ENCODE measurements at regions not wholly inside any gene's neighbourhood (a gene's known extent, or its start where the extent isn't known, plus 50 kb on each side); places are given as distances from the start of the nearest gene placed in this dataset.

DNA sequence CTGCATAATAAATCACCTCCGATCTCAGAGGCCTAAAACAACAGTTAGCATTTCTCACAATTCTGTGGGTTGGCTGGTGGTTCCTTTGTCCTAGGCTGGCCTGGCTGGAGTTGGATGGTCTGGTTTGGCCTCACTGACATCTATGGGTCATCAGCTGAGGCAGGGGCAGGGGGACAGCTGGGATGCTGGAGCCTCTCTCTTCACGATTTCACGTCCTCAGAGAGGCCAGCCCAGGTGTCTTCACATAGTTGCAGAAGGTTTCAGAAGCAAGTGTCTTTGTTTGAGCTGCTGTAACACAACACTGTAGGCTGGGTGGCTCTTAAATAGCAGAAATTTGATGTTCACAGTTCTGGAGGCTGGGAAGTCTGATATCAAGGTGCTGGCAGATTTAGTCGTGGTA, 155.5 kb upstream of the CACNA1E start:
- no peak for DNase-seq (ENCODE audit: low read depth)

DNA sequence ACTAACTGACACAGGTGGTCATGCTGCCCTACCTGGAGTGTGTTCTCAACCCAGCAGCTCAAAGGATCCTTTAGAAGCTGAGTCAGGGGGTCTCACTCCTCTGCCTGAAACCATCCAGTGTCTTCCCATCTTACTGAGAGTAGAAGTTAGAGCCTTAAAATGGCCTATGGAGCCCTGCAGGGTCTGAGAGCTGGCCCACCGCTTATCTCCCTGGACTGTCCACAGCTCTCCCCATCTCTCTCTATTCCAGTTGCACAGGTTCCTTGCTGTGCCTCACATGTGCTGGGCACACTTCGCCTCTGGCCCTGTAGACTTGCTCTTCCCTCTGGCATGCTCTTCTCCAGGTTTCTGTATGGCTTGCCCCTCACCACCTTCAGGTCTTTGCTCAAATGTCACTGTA, 148.6 kb upstream of the CACNA1E start:
- no peak for DNase-seq (ENCODE audit: low read depth)

DNA sequence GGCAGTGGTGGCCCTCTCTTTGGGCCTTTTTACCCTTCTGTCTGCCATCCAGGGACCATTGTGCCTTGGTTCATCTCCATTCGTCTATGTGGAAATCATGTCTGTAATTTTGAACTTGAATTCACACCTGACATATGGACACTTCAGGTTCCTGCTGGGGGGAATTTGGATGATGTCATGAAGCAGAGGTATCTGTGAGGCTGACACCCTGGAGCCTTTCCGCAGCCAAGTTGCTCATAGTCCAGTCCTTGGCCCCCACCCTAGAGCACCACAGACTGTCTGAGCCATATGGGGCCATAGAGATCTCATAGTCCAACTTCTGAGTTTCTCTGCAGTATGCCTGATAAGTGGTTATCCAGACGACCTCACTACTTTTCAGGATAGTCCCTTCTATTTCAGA, 147.7 kb upstream of the CACNA1E start:
- DNase-seq (ENCODE audit: low read depth), result no peak

DNA sequence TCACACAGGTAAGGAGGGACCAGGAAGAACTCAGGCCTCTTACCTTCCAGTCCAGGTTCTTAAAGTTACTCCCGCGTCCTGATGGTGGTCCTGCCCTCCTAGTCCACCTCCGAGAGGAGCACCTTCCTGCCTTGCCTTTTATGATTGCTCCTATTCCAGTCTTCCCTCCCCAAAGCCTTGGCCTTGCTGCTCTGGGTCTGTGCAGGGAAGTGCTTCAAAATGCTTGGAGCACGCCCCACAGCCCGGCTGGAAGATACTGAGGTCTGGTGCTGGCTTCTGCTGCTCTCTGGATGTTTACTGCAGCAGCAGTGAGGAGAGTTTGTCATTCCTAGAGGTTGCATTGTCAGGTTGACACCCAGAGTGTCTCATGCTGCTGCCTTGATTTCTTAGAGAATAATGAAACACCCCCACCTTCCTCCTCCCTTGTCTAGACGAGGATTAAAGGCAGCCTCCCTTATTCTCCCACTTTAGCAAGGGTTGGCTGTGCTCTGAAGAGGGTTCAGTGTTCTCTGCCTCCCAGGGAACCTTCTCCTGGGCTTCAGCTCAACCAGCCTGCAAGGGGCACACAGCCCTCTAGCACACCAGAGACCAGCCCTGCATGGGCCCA, 142.2 kb upstream of the CACNA1E start:
- no peak for DNase-seq (ENCODE audit: low read depth)

DNA sequence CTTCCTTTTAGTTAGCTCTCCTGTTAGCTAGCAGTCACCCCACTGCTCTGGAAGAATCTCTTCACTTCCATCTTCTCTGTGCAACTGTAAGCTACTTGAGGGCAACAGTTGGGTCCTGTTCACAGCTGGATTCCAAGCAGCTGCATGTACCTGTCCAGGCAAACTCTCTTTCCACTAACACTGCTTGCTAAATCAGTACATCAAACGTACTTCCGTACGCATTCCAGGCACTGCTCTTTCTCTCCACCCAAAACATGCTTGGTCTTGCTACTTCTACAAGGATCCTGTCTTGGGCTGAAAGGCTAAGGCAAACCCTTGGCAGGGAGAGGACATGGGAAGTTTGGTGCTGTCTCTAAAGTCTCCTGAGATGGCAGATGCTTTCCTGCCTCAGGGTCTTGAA, 139.2 kb upstream of the CACNA1E start:
- no peak for DNase-seq (ENCODE audit: low read depth)

DNA sequence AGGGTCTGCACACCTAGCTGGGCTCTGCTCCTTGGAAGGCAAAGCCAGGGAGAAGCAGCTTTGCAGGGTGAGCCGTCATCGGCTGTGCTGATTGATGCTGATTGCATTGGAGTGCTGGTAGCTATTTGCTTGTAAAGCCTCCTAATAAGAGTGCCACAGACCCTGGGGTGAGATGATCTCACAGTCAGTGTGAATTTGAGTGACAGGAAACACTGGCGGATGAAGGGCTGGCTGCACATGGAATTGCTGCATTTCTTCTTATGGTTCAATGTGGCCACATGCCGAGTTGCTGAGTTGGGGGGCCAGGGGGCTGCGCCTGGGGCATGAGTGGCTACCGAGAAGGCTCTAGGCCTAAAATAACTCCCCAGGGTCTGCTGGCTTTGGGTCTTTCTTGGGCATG, 138.2 kb upstream of the CACNA1E start:
- no peak for DNase-seq (ENCODE audit: low read depth)

DNA sequence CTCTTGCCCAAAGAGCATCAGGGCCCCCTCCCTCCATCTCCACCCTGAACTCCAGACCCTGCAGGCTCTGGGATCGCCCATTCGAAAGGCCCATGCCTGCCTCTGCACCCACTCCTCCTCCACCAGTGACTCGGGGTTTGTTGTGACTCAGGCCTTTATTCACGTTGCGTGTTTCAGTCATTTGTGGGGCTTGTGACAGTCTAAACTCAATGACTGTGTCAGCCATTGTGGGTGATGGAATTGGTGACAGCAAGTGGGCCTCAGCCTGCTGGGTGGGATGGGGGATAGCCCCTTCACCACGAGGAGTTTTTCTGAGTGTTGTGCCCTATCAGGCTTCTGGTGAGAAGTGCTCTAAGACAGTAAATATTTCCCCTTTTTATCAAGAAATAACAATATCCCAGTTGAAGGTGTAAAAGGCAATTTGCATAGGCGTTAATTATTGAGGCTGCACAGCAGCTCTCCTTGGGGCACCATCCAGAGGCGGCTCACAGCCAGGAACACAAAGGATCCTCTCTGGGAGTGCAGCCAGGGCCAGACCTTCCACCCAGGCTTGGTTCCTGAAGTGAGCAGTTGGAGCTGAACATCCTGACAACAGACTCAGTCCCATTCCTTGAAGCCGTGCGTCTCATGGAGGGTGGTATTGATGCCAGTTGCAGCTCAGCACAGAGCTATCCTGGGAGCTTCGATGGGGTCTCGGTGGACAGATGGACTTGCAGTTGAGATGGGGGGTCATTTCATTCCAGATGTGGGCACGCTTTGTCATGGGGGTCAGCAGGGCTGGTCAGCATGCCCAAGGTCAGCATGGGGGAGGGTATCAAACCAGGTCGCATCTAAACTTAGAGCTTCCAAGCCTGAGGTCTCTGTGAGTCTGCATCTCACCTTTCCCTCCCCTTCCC, 135.6 kb upstream of the CACNA1E start:
- no peak for DNase-seq (ENCODE audit: low read depth)

DNA sequence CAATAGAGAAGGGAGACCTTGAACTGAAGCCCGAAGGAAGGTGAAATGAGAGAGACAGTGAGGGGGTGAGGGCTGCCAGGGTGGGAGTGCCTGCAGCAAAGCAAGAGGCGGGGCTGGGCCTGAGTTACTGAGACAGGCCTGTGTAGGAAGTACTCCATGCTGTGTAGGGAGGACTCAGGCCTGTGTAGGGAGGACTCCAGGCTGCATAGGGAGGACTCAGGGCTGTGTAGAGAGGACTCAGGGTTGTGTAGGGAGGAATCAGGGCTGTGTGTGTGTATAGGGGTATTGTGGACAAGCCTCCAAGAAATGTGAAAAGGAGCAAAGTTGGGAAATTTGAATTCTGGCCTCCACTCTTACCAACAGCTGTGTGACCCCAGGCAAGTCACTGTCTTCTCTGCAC, 133.8 kb upstream of the CACNA1E start:
- no peak for DNase-seq (ENCODE audit: low read depth)

DNA sequence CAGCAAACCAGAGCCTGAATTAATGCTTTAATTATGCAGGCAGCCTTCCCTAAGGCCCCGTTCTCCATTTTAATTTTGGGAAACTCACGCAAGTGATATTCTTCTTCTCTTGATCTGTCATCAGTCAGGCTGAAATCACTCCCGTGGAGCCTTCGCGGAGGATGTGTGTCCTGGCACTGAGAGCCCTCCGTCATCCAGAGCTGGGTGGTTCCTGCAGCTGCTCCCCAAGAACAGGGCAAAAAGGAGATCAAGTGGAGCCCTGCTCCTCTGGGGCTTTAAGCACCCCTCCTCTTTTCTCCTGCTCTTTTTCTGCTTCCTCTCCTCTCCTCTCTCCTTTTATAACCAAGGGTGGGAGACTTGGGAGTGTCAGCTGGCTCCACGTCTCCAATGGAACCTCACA, 133.2 kb upstream of the CACNA1E start:
- no peak for DNase-seq (ENCODE audit: low read depth)

DNA sequence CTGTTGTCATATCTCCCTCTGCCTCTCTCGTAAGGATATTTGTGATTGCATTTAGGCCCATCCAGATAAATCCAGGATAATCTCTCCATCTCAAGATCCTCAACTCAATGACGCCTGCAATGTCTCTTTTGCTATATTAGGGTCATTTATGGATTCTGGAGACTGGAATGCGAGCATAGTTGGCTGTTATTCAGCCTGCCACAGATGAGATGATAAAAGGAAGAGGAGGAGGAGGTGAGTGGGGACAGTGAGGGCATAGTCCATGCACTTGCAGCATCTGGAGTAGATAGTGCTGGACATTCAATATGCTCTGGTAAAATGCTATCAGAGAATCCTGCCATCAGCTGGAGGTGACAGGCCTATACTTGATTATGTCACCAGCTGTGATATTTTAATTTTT, 131.6 kb upstream of the CACNA1E start:
- no peak for DNase-seq (ENCODE audit: low read depth)

DNA sequence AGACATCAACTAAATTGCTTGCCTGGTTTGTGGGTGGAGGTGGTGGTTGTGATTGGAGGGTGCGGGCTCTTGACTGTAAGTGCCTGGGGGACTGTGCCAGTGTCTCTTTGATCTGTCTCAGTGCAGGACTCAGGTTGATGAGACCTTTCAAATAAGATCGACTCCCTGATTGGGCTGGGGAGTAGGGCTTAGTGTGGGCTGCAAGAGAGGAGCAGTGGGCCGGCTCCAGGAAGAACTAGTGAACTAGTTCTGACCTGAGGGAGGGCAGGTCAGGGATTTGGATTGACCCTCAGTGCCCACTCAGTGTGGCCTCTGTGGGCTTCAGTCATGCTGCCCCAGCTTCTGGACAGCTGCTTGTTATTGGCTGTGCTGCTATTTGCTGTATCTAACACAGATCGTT, 130.6 kb upstream of the CACNA1E start:
- DNase-seq (ENCODE audit: low read depth), result no peak

DNA sequence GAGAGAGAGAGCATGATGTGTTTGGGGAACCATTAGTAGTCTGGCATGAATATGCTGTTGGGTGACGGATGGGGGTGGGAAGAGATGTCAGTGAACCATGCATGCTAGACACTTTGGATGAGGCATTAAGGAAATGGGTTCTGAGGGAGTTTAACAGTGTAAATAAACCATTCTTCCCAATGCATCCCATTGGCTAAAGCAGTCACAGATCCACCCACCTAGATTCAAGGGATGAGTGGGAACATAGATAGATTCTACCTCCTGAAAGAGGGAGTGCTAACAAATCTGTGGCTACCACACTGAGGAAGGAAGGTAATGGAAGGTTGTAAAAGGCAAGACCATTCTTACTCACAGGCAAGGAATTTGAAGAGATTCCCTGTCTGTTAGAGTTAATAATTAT, 129.8 kb upstream of the CACNA1E start:
- DNase-seq (ENCODE audit: low read depth), result no peak

DNA sequence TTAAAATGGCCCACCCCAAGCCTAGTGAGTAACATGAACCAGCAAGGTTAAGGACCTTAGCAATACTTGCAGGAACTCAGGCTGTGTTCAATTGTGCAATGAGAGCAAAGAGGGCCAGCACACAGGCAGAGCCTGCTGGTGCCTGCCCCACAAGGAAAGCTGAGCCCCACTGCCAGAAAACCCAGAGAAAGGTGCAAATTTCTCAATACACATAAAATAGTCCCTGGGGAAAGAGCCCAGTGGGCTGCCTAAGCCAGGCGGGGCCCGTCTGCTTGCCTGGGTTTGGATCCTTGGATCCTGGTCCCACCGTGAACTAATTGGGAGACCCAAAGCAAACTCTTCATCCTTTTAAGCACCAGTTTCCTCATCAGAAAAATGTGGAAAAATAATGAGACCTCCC, 128.5 kb upstream of the CACNA1E start:
- DNase-seq (ENCODE audit: low read depth), result no peak

DNA sequence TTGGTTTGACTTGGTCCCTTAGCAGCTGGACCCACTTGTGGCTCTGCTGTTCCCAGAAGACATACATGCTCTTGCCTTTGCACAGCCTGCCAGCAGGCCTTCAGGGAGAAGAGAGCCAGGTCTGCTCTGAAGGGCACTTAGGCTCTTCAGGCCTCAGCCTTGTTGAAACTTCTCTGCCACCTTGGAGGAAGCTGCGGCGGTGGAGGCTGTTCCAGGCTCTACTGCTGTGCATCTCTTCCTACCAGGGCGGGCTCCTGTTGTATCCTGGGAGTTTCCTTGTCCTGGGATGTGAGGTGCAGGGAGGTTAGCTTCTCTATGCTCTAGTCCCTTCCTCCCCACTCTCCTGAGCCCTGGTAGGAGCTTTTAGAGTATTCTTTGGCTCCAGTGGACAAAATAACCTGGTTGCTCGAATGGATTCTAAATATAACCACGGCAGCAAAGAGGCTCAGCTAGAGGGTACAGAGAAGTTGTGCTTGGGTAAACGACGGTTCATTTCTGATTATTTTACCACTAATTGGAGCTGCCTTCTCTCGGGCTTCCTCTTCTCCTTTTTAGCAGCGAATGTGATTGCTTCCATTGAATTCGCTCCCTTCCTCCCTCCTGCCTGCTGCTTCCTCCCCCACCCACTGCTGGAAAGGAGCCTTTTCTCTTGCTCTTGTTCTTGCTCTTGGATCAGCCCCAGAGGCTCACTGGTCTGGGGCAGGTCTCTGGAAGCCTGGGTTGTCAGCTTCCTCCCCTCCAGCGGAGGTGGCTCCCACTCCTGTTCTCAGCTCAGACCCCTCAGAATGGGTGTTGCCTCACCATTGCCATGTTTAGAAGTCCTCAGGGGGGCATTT, 126.6 kb upstream of the CACNA1E start:
- no peak for DNase-seq (ENCODE audit: low read depth)

DNA sequence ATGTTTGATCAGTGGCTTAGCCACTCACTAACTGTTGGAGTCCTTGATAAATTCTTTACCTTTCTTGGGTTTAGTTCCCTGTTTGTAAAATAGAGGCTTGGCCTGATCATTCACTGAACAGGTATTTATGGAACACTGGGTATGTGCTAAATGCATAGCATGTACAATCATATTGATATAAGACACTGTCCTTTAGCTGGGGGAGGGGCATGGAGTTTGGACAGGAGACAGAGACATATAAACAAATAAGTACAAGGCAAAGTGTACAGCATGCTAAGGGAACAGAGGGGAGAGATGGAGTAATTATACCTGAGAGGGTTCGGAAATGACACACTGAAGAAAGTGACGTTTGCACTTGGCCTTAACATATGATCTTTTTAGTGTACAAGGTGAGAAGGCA, 124.3 kb upstream of the CACNA1E start:
- no peak for DNase-seq (ENCODE audit: low read depth)

DNA sequence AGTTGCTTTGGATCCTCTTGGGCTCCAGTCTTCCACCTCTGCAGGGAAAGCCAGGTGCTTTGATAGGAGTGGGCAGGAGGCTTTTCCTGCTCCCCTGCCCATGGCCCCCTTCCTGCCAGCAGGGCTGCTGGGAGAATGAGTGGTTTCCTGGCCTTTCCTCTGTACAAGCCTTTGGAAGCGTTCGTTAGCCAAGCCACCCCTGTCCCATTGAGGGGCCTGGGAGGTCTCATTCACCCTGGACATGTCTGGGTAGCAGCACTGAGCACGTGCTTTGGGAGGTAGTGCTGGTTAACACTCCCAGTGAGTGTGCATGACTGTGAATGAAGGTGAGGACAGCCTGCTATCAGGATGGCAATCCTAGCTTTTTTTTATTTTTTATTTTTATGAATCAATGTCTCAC, 118.5 kb upstream of the CACNA1E start:
- DNase-seq (ENCODE audit: low read depth), result no peak

DNA sequence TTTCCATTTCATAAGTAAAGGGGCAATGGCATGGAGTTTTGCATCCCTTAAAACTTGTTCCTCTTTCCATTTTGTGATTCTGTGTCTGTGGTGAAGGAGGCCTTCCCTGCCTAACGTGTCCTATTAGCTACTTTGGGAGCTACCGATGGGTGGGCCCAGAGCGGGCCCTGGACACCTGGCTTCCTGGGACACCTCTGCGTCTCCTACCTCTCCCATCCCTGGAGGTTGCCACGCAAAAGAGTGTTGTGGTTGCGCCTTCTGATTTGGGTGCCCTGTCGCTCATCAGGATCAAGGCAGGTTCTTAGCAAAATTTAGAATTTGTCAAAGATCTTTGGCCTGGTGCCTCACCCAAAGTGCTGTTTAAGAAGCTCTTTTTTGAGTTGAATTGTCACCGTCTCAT, 116.4 kb upstream of the CACNA1E start:
- DNase-seq (ENCODE audit: low read depth), result no peak

DNA sequence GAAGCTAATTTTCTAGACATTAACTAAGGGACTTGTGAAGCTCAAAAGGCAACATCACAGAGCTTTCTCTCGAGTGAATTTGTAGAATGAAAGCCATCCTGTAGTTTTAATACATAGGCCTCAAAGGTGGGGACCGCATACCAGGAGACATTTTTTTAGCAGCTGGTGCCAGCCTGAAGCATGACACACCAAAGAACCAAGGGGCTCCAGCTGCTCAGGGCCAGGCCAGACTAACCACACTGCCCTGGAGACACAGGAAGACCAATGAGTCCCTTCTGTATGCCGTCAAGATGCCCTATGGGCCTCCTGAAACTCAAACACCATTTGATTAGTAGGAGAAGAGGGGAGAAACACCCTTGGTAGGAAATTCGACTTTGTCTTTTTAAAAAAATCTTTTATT, 113.9 kb upstream of the CACNA1E start:
- no peak for DNase-seq (ENCODE audit: low read depth)

DNA sequence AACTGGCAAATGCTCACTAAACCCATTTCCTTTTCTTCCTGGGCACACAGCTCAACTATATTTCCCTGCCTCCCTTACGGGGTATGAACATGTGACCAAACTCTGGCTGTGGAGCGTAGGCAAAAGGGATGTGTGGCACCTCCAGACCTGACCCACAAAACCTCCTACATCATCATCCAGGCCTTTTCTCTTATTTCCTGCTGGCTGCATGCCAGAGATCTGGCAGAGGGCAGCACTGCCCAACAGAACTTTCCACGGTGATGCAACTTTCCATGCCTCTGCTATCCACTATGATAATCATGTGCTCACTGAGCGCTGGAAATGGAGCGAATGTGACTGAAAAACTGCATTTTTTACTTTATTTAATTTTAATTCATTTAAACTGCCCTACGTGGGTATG, 99.6 kb upstream of the CACNA1E start:
- no peak for DNase-seq (ENCODE audit: low read depth)

DNA sequence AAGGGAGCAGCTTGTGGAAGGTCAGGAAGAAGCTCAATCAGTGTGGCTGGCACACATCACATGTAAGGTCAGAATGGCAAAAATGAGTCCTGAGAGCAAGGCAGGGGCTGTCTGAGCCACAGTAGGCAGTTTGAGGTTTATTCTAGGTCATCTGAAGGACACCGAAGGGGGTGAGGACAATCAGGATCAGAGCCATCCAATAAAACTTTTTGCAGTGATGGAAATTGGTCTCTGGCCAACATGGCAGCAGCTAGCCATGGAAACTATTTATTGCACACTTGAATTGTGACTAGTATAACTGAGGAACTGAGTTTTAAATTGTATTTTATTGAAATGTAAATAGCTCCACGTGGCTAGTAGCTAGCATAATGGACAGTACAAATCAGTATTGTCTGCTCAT, 97.0 kb upstream of the CACNA1E start:
- DNase-seq (ENCODE audit: low read depth), result no peak

DNA sequence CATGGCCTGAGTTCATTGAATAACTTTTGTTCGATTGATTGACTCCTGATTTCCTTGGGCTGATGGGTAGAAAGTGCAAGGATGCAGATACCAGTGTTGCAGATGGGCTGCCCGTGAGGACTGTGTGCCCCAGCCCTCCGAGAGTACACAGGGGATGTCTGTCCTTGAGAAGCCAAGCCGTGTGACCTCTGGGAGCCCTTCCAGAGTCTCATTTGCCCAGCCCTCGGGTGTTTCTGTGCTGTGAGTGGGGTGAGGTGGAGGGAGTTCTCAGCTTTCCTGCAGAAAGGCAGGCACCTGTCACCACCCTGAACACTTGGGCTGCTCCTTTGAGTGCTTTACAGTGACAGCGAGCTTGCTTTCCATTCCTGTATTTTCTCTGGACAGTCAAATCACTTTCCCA, 96.4 kb upstream of the CACNA1E start:
- DNase-seq (ENCODE audit: low read depth), result no peak

DNA sequence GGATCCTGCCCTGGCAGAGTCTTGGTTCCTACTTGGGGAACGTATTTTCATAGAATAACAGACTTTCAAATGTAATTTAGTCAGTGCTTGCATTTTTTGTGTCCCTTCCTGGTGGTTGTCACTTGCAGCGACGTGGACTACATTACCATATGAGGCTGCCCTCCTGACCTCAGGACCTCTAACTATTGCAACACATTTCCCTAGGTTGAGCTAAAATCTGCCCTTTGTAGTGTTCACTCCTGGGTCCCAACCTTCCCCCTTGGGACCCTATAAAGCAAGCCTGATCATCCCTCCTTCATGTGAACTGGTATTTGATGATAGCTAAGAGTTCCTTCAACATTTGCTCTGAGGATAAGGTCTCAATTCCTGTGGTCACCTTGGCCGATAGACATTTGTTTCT, 95.6 kb upstream of the CACNA1E start:
- no peak for DNase-seq (ENCODE audit: low read depth)

Data from stimulated activated CD8-positive, alpha-beta memory T cell treated with anti-CD3 and anti-CD28 coated beads, Interleukin-4, amount 100 ng/mL, for 24 hours (primary cell).